DOHH2 (cell line): ENCODE measurements at regions not wholly inside any gene's neighbourhood (a gene's known extent, or its start where the extent isn't known, plus 50 kb on each side); places are given as distances from the start of the nearest gene placed in this dataset.

Experiments
- CTCF ChIP-seq: fragments of 200-600 bp; sonication (generic); IDR thresholded peaks from one replicate; pipeline ENCODE4 v1.5.1; 2014; ENCODE audit warnings: antibody characterized with exemption, mild to moderate bottlenecking, low read depth, low read length; ENCODE audit not compliant: poor library complexity, severe bottlenecking
- EZH2phosphoT487 ChIP-seq: fragments of 200-600 bp; sonication (generic); IDR thresholded peaks from 2 replicates; pipeline ENCODE4 v1.6.1; 2017; ENCODE audit warnings: borderline replicate concordance, mild to moderate bottlenecking, antibody characterized with exemption, low read length, moderate library complexity, mixed read lengths

DNA sequence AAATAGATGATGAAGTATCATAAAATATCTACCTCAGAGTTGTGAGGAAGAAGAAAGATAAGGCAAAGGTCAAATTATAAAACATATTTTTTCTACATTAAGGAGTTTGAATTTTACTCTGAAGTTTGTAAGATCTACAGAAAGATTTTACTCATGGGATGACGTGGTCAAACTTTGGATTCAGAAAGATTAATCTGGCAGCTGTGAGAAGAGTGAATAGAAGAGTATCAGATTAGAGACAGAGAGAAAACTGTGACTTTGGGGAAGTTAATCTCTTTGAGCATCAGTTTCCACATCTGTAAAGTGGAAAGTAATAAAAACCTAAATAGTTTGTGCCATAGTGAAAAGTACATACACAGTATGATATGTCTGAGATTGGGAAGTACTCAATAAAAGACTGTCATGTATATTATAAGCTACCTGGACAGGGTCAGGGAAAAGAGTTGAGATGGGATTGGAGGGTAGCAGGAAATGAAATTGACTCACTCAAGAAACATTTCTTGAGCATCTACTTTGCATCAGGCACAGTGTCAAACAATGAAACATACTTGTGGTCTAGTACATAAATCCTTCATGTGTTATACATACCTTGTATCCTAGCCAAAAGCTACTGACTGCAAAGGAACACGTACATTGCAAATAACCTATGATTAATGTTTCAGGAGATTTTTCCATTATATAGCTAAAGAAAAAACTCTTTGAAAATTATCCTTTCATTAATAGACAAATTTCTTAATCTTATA is 222.1 kb downstream of the TMEM200A start:
- no peak for TF ChIP-seq CTCF
- no peak for TF ChIP-seq EZH2phosphoT487
